Fibroblast of the conjunctiva (primary cell): ENCODE measurements at regions not wholly inside any gene's neighbourhood (a gene's known extent, or its start where the extent isn't known, plus 50 kb on each side); places are given as distances from the start of the nearest gene placed in this dataset.

ENCODE experiments used
- DNase-seq: peaks from one replicate; pipeline ENCODE4 v3.0.0-alpha.2; 2010; ENCODE audit warnings: low read depth

- DNase-seq: no peak
These were observed 492.6 kb downstream of the LMO4 start for GRCh38 chr1:87821335-87821697.

- DNase-seq: peak; percentile 92
These were observed 498.1 kb downstream of the LMO4 start for GRCh38 chr1:87826681-87827251.

GRCh38 chr1:87829360-87829759 is 500.7 kb downstream of the LMO4 start:
- no peak for DNase-seq

GRCh38 chr1:87830432-87830978 is 501.8 kb downstream of the LMO4 start:
- DNase-seq: no peak

GRCh38 chr1:87833166-87833565 is 504.5 kb downstream of the LMO4 start:
- peak; percentile 20 for DNase-seq

- DNase-seq: no peak
These were observed 505.5 kb downstream of the LMO4 start for GRCh38 chr1:87834151-87834550.

- DNase-seq: no peak
These were observed 506.3 kb downstream of the LMO4 start for GRCh38 chr1:87834941-87835340.

GRCh38 chr1:87840767-87841166 is 512.1 kb downstream of the LMO4 start:
- DNase-seq: no peak

GRCh38 chr1:87841332-87841731 is 512.7 kb downstream of the LMO4 start:
- DNase-seq: no peak

GRCh38 chr1:87842156-87842555 is 513.5 kb downstream of the LMO4 start:
- no peak for DNase-seq

GRCh38 chr1:87844251-87844650 is 515.6 kb downstream of the LMO4 start:
- no peak for DNase-seq

- no peak for DNase-seq
These were observed 522.8 kb downstream of the LMO4 start for GRCh38 chr1:87851490-87851889.

GRCh38 chr1:87852410-87853161 is 523.9 kb downstream of the LMO4 start:
- DNase-seq: no peak

GRCh38 chr1:87853576-87854351 is 525.1 kb downstream of the LMO4 start:
- DNase-seq: no peak

GRCh38 chr1:87863317-87863716 is 534.6 kb downstream of the LMO4 start:
- DNase-seq: no peak

- no peak for DNase-seq
These were observed 536.0 kb downstream of the LMO4 start for GRCh38 chr1:87864676-87865075.

- DNase-seq: no peak
These were observed 537.7 kb downstream of the LMO4 start for GRCh38 chr1:87866416-87866815.

GRCh38 chr1:87867626-87868025 is 538.9 kb downstream of the LMO4 start:
- DNase-seq: no peak

- peak; percentile 22 for DNase-seq
These were observed 540.9 kb downstream of the LMO4 start for GRCh38 chr1:87869567-87869966.

- no peak for DNase-seq
These were observed 543.5 kb downstream of the LMO4 start for GRCh38 chr1:87872189-87872588.

GRCh38 chr1:87872692-87873091 is 544.0 kb downstream of the LMO4 start:
- no peak for DNase-seq

- peak; percentile 30 for DNase-seq
These were observed 550.2 kb downstream of the LMO4 start for GRCh38 chr1:87878873-87879272.
